ENCODE measurements at regions not wholly inside any gene's neighbourhood (a gene's known extent, or its start where the extent isn't known, plus 50 kb on each side); places are given as distances from the start of the nearest gene placed in this dataset.

- DNase-seq (ENCODE audit: low read depth in 1 of 2, low spot score in 1 of 2), result no peak
Observed at GRCh38 chr1:56395776-56396175, 183.6 kb downstream of the PLPP3 start.

GRCh38 chr1:56394298-56394697, 185.1 kb downstream of the PLPP3 start:
- no peak for DNase-seq (ENCODE audit: low read depth in 1 of 2, low spot score in 1 of 2)

GRCh38 chr1:56390934-56391731, 188.2 kb downstream of the PLPP3 start:
- no peak for DNase-seq (ENCODE audit: low read depth in 1 of 2, low spot score in 1 of 2)

GRCh38 chr1:56390232-56390867, 189.0 kb downstream of the PLPP3 start:
- no peak for DNase-seq (ENCODE audit: low read depth in 1 of 2, low spot score in 1 of 2)

GRCh38 chr1:56389813-56390212, 189.6 kb downstream of the PLPP3 start:
- no peak for DNase-seq (ENCODE audit: low read depth in 1 of 2, low spot score in 1 of 2)

- DNase-seq (ENCODE audit: low read depth in 1 of 2, low spot score in 1 of 2), result no peak
Observed at GRCh38 chr1:56387071-56387740, 192.2 kb downstream of the PLPP3 start.

- no peak for DNase-seq (ENCODE audit: low read depth in 1 of 2, low spot score in 1 of 2)
Observed at GRCh38 chr1:56385314-56385713, 194.0 kb downstream of the PLPP3 start.

GRCh38 chr1:56382929-56383328, 196.4 kb downstream of the PLPP3 start:
- no peak for DNase-seq (ENCODE audit: low read depth in 1 of 2, low spot score in 1 of 2)

- DNase-seq (ENCODE audit: low read depth in 1 of 2, low spot score in 1 of 2), result no peak
Observed at GRCh38 chr1:56380531-56380930, 198.8 kb downstream of the PLPP3 start.

- DNase-seq (ENCODE audit: low read depth in 1 of 2, low spot score in 1 of 2), result no peak
Observed at GRCh38 chr1:56378341-56379070, 200.9 kb downstream of the PLPP3 start.

- no peak for DNase-seq (ENCODE audit: low read depth in 1 of 2, low spot score in 1 of 2)
Observed at GRCh38 chr1:56377431-56377830, 201.9 kb downstream of the PLPP3 start.

- no peak for DNase-seq (ENCODE audit: low read depth in 1 of 2, low spot score in 1 of 2)
Observed at GRCh38 chr1:56376188-56376984, 203.0 kb downstream of the PLPP3 start.

- no peak for DNase-seq (ENCODE audit: low read depth in 1 of 2, low spot score in 1 of 2)
Observed at GRCh38 chr1:56375326-56375804, 204.0 kb downstream of the PLPP3 start.

- no peak for DNase-seq (ENCODE audit: low read depth in 1 of 2, low spot score in 1 of 2)
Observed at GRCh38 chr1:56374026-56374974, 205.1 kb downstream of the PLPP3 start.

GRCh38 chr1:56370513-56370912, 208.8 kb downstream of the PLPP3 start:
- no peak for DNase-seq (ENCODE audit: low read depth in 1 of 2, low spot score in 1 of 2)

- no peak for DNase-seq (ENCODE audit: low read depth in 1 of 2, low spot score in 1 of 2)
Observed at GRCh38 chr1:56363007-56363770, 216.2 kb downstream of the PLPP3 start.

GRCh38 chr1:56360021-56360420, 219.3 kb downstream of the PLPP3 start:
- no peak for DNase-seq (ENCODE audit: low read depth in 1 of 2, low spot score in 1 of 2)

- DNase-seq (ENCODE audit: low read depth in 1 of 2, low spot score in 1 of 2), result no peak
Observed at GRCh38 chr1:56359056-56359455, 220.3 kb downstream of the PLPP3 start.
